Thoracic aorta (tissue), 2 donors: ENCODE measurements at regions not wholly inside any gene's neighbourhood (a gene's known extent, or its start where the extent isn't known, plus 50 kb on each side); places are given as distances from the start of the nearest gene placed in this dataset.
"Not testable (repeated sequence)": the region's sequence is repeated elsewhere in the genome, so short reads cannot be mapped to it uniquely, and the experiment has no call there.

Experiments
- ATAC-seq: fragments of 150-250 bp; one replicate; pipeline ENCODE4 v1.8.0; 2017; ENCODE audit warnings: low read depth; ENCODE audit not compliant: insufficient number of reproducible peaks, low FRiP score
- DNase-seq: peaks from one replicate; pipeline ENCODE4 v3.0.0-alpha.2; 2020; ENCODE audit warnings: low spot score
- H3K27ac ChIP-seq, 2 donors: fragments of 200-600 bp; sonication (generic); 1 replicate in 1 of 2; 2 replicates in 1 of 2; pipeline ENCODE4 v1.5.1; 2016; ENCODE audit warnings: mild to moderate bottlenecking in 2 of 2, moderate library complexity in 2 of 2
- H3K27me3 ChIP-seq: fragments of 200-600 bp; sonication (generic); replicated peaks from 2 replicates; pipeline ENCODE4 v1.6.0; 2016; ENCODE audit warnings: mild to moderate bottlenecking; ENCODE audit not compliant: insufficient read depth
- H3K36me3 ChIP-seq: fragments of 200-600 bp; sonication (generic); one replicate; pipeline ENCODE4 v1.5.1; 2016
- H3K4me1 ChIP-seq, 2 donors: fragments of 200-600 bp; sonication (generic); 1 replicate in 1 of 2; 2 replicates in 1 of 2; pipeline versions ENCODE4 v1.5.1 to v1.6.0; 2016; ENCODE audit warnings: low read depth in 2 of 2, mild to moderate bottlenecking in 1 of 2; ENCODE audit not compliant: control insufficient read depth in 1 of 2
- H3K4me3 ChIP-seq: fragments of 200-600 bp; sonication (generic); 2 replicates; pipeline ENCODE4 v1.5.1; 2016; ENCODE audit warnings: mild to moderate bottlenecking
- H3K9me3 ChIP-seq: fragments of 200-600 bp; sonication (generic); 2 replicates; pipeline ENCODE4 v1.5.1; 2016
- CTCF ChIP-seq: fragments of 200-600 bp; sonication (generic); IDR thresholded peaks from one replicate; pipeline ENCODE4 v1.5.1; 2019; ENCODE audit warnings: antibody characterized with exemption

DNA sequence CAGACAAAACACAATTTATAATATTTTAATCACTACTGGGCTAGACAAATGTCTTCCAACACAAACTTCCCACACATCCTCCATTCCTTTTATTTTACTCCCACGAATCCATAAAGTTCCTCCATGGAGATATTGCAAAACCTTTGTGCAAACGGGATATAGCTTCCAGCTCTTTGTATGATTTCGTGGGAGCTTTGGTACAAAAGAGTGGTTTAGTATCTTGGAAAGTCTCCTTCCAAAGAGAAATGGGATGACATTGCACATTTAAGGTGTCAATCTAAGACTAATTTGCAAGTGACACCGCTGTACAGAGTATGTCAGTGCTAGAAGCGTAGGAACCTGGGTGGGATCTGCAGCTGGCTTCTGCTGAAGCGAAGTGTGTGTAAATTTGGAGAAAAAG, 455.2 kb upstream of the RUNX1 start:
- H3K4me1 ChIP-seq: peaks cover 8 to 9% of the 10 kb centered on the region in 2 donors
- DNase-seq: no peak
- no peak for TF ChIP-seq CTCF
- H3K4me3 ChIP-seq: no peak overlapping the region
- no peaks in the 10 kb centered on the region for H3K36me3 ChIP-seq
- no peaks in the 10 kb centered on the region for H3K9me3 ChIP-seq
- no peaks in the 10 kb centered on the region for H3K27me3 ChIP-seq
- no peak for ATAC-seq
- no peak overlapping the region for H3K27ac ChIP-seq

GRCh38 chr21:35503671-35504070, 454.6 kb upstream of the RUNX1 start:
- no peak overlapping the region for H3K4me3 ChIP-seq
- TF ChIP-seq CTCF: no peak
- no peaks in the 10 kb centered on the region for H3K9me3 ChIP-seq
- H3K36me3 ChIP-seq: no peaks in the 10 kb centered on the region
- DNase-seq: no peak
- no peak for ATAC-seq
- H3K27me3 ChIP-seq: no peaks in the 10 kb centered on the region
- peaks cover 8 to 9% of the 10 kb centered on the region in 2 donors for H3K4me1 ChIP-seq
- no peak overlapping the region for H3K27ac ChIP-seq

DNA sequence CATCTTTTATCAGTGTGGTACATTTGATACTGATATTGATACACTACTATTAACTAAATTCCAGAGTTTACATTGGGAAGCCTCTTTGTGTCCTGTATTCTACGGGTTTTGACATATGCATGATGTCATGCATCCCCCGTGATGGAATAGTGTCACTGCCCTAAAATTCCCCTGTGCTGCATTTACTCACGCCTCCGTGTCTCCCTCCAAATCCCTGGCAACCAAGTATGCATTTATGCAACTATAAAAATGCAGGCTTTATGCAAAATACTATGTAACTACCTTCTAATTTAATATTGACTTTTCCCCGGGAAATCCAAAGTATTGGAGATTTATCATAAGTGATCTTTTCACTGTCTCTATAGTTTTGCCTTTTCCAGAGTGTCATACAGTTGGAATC, 453.7 kb upstream of the RUNX1 start:
- Histone ChIP-seq H3K4me3 (no peak overlapping the region), H3K4me1 (peaks cover 8 to 9% of the 10 kb centered on the region in 2 donors), H3K36me3 (no peaks in the 10 kb centered on the region), H3K9me3 (no peaks in the 10 kb centered on the region), H3K27me3 (no peaks in the 10 kb centered on the region), H3K27ac (no peak overlapping the region)
- DNase-seq (no peak), ATAC-seq (no peak)
- no peak for TF ChIP-seq CTCF

DNA sequence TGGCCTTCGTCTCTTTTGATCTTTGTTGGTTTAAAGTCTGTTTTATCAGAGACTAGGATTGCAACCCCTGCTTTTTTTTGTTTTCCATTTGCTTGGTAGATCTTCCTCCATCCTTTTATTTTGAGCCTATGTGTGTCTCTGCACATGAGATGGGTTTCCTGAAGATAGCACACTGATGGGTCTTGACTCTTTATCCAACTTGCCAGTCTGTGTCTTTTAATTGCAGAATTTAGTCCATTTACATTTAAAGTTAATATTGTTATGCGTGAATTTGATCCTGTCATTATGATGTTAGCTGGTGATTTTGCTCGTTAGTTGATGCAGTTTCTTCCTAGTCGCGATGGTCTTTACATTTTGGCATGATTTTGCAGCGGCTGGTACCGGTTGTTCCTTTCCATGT, 448.4 kb upstream of the RUNX1 start:
- H3K27ac ChIP-seq, H3K36me3 ChIP-seq, DNase-seq, H3K4me1 ChIP-seq, H3K9me3 ChIP-seq, H3K27me3 ChIP-seq, H3K4me3 ChIP-seq, ATAC-seq: not testable (repeated sequence)

DNA sequence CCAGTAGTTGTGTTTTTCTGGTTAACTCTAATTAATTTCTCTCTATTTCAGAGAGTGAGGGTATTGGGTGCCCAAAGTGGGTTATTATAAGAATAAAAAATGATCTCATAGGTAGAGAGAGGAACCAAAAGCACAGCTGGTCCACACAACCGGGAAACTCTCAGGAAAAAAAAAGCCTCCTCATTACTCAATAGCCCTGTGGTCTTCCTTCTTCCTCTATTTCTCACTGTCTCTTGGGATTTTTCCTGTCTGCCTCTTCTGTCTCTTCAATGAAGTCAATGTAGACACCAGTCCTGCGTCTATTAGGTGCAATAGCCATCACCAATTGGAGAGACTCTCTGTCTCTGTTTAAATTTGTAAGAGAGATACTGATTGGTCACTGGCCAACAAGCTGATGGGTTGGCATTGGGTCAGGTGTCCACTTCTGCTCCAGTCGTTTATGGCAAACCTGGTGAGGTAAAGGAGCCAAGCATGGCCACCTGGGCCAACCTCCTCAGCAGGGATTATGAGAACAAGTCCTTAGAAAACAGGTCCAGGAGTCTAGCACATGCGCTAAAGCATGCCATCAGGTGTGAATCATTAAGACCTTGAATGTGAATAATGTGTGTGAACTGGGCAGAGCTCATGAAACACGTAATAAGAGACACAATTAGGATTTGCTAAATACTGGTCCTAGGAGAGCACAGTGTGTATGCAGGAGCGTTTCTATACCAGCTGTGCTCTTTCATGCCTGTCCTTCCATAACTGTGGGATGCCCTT, 443.0 kb upstream of the RUNX1 start:
- no peak for TF ChIP-seq CTCF
- no peaks in the 10 kb centered on the region for H3K4me1 ChIP-seq
- ATAC-seq: no peak
- no peak for DNase-seq
- no peaks in the 10 kb centered on the region for H3K36me3 ChIP-seq
- H3K27ac ChIP-seq: no peak overlapping the region
- H3K27me3 ChIP-seq: no peaks in the 10 kb centered on the region
- no peak overlapping the region for H3K4me3 ChIP-seq
- no peaks in the 10 kb centered on the region for H3K9me3 ChIP-seq

DNA sequence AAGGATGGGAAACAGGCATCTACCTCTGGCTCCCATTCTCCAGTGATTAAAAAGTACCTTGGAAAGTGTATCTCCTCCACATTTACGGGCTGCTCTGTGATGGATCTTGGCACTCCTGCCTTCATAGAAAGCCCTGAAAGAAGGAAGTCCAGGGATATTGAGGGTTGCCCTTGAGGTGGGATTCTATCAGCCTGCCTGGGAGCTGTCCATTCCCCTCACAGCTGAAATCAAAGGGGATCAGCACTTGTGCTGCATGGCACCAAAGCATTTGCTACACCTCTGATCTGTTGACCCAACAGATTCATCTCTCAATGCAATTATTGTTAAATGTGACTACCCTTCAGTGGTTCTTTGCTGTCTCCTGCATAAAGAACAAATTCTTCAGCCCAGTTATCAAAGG, 442.0 kb upstream of the RUNX1 start:
- DNase-seq (no peak), ATAC-seq (no peak)
- TF ChIP-seq CTCF: no peak
- H3K27me3 ChIP-seq: no peaks in the 10 kb centered on the region
- no peaks in the 10 kb centered on the region for H3K36me3 ChIP-seq
- H3K27ac ChIP-seq: no peak overlapping the region
- no peaks in the 10 kb centered on the region for H3K4me1 ChIP-seq
- H3K9me3 ChIP-seq: no peaks in the 10 kb centered on the region
- H3K4me3 ChIP-seq: no peak overlapping the region
